ENCODE measurements at regions not wholly inside any gene's neighbourhood (a gene's known extent, or its start where the extent isn't known, plus 50 kb on each side); places are given as distances from the start of the nearest gene placed in this dataset.
"Not testable (repeated sequence)": the region's sequence is repeated elsewhere in the genome, so short reads cannot be mapped to it uniquely, and the experiment has no call there.

DNA sequence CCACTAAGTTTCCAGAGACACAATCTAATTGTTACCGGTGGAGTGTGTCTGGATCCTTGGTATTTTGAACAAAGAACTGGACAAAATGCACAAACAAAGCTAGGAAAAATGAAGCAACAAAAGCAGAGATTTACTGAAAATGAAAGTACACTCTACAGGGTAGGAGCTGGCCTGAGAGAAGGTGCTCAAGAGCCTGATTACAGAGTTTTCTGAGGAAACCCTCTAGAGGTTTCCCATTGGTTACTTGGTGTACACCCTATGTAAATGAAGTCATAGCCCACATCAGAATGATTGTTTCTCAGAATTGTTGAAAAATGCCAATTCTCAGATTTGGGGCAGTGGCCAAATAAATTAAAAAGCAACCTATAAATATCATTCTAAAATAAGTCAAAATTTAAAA, 436.4 kb downstream of the KCNJ18 start:
- peaks cover 14% of the 10 kb centered on the region for H3K9me3 ChIP-seq (replicated peaks)
- H3K27ac ChIP-seq (replicated peaks): no peak overlapping the region
- H3K36me3 ChIP-seq: no peaks in the 10 kb centered on the region
- no peaks in the 10 kb centered on the region for H3K27me3 ChIP-seq (ENCODE audit: low read depth)
- TF ChIP-seq CTCF (IDR thresholded peaks at IDR 0.05; ENCODE audit: borderline replicate concordance): no peak
- H3K4me1 ChIP-seq: no peaks in the 10 kb centered on the region
- intact Hi-C loops (cut with micrococcal nuclease): no loop called here
- H3K4me3 ChIP-seq: no peak overlapping the region
- no peak for DNase-seq

GRCh38 chr17:22129920-22130319, 437.6 kb downstream of the KCNJ18 start:
- not testable (repeated sequence) for DNase-seq; H3K27ac ChIP-seq (replicated peaks)

DNA sequence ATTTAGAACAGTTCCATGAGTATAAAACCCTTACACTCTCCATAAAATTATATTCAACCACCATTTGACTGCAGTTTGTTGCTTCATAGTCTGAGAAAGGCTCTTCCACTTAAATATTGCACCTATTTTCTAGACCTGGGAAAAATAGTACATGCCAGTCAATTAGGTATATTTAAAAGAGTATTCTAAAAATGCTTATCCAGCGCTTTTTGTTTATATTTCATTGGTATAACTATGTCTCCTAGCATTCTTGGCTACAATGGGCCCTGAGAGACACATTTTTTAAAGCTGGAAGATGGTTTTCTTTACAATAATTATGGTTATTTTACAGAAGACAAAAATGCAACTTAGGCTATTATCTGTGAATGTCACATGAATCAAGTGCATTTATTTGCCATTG, 439.4 kb downstream of the KCNJ18 start:
- TF ChIP-seq CTCF (IDR thresholded peaks at IDR 0.05; ENCODE audit: borderline replicate concordance): no peak
- intact Hi-C loops (cut with micrococcal nuclease): no loop called here
- H3K27ac ChIP-seq (replicated peaks): no peak overlapping the region

More at GRCh38 chr17:22129920-22130319, 437.6 kb downstream of the KCNJ18 start:
- H3K9me3 ChIP-seq (replicated peaks): peaks cover 11% of the 10 kb centered on the region
- intact Hi-C loops (cut with micrococcal nuclease); H3K4me1 ChIP-seq; H3K27me3 ChIP-seq (ENCODE audit: low read depth); H3K4me3 ChIP-seq; H3K36me3 ChIP-seq: not testable (repeated sequence)

DNA sequence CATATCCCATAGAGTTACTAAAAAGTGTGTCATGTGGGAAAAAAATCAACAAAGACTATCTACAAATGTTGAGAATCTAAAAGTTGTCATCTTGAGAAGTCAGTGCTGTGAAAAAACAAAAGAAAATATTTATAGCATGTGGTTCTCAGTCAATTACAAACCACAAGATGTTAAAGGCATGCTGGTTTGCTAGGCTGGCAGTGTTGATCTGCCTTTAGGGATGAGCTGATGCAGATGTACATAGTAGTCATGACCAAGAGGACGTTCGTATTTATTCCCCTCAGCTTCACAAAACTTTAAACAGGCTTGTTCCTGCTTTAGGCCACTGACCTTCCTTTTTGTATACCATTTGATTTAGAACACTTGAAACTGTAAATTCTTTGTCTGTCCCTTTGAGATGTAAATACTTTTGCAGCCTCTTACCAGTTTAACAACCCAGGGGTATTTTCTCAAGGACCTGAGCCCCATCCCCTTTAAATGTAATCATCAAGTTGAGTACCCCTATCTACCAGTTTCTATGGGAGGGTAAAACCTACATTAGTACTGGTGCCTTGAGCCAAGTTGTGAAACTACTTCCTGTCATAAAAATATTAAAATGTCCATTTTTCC, 446.6 kb downstream of the KCNJ18 start:
- no peak for DNase-seq
- H3K4me1 ChIP-seq: no peaks in the 10 kb centered on the region
- intact Hi-C loops (cut with micrococcal nuclease): no loop called here
- no peaks in the 10 kb centered on the region for H3K27me3 ChIP-seq (ENCODE audit: low read depth)
- H3K36me3 ChIP-seq: no peaks in the 10 kb centered on the region
- H3K27ac ChIP-seq (replicated peaks): no peak overlapping the region
- H3K9me3 ChIP-seq (replicated peaks): no peaks in the 10 kb centered on the region
- H3K4me3 ChIP-seq: no peak overlapping the region
- TF ChIP-seq CTCF (IDR thresholded peaks at IDR 0.05; ENCODE audit: borderline replicate concordance): no peak

More for the DNA sequence above, 439.4 kb downstream of the KCNJ18 start:
- H3K4me3 ChIP-seq: no peak overlapping the region
- no peaks in the 10 kb centered on the region for H3K4me1 ChIP-seq
- peaks cover 11% of the 10 kb centered on the region for H3K9me3 ChIP-seq (replicated peaks)
- no peaks in the 10 kb centered on the region for H3K36me3 ChIP-seq
- no peaks in the 10 kb centered on the region for H3K27me3 ChIP-seq (ENCODE audit: low read depth)
- no peak for DNase-seq

DNA sequence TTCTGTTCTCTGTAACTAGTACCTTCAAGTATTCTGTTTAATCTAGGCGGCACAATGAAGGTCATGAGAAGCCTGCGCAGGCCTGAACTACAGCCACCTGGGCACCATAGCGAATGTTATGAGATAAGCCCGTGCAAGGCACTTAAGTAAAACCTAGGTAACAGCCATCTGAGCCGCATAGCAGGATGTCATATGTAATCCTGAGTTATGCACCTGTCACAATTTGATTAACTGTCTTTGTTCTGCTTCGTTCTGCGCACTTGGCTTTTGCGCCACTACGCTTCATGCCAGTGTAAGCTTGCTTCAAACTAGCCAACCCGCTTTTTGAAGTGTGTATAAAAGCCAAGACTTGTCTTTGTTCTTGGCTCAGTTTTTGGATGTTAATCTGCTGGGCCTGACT, 449.8 kb downstream of the KCNJ18 start:
- no peak for DNase-seq
- Histone ChIP-seq H3K27ac (replicated peaks) (no peak overlapping the region), H3K9me3 (replicated peaks) (no peaks in the 10 kb centered on the region), H3K4me1 (no peaks in the 10 kb centered on the region), H3K36me3 (no peaks in the 10 kb centered on the region), H3K4me3 (no peak overlapping the region), H3K27me3 (ENCODE audit: low read depth) (no peaks in the 10 kb centered on the region)
- intact Hi-C loops (cut with micrococcal nuclease): no loop called here
- no peak for TF ChIP-seq CTCF (IDR thresholded peaks at IDR 0.05; ENCODE audit: borderline replicate concordance)

- Histone ChIP-seq H3K36me3 (no peaks in the 10 kb centered on the region), H3K4me1 (no peaks in the 10 kb centered on the region), H3K27me3 (ENCODE audit: low read depth) (no peaks in the 10 kb centered on the region), H3K9me3 (replicated peaks) (no peaks in the 10 kb centered on the region), H3K27ac (replicated peaks) (no peak overlapping the region), H3K4me3 (no peak overlapping the region)
- intact Hi-C loops (cut with micrococcal nuclease): no loop called here
- no peak for TF ChIP-seq CTCF (IDR thresholded peaks at IDR 0.05; ENCODE audit: borderline replicate concordance)
- DNase-seq: no peak
These were observed 453.4 kb downstream of the KCNJ18 start for GRCh38 chr17:22145605-22146178.
